Coronary artery (tissue), 2 donors: ENCODE measurements at regions not wholly inside any gene's neighbourhood (a gene's known extent, or its start where the extent isn't known, plus 50 kb on each side); places are given as distances from the start of the nearest gene placed in this dataset.

Experiments used
- DNase-seq: peaks from one replicate; pipeline ENCODE4 v3.0.0-alpha.2; 2017; ENCODE audit warnings: low spot score
- H3K27ac ChIP-seq, 2 donors: fragments of 200-600 bp; sonication (generic); one replicate each; pipeline ENCODE4 v1.5.1; 2016 to 2019
- H3K4me3 ChIP-seq: fragments of 200-600 bp; sonication (generic); 2 replicates; pipeline ENCODE4 v1.5.1; 2016; ENCODE audit warnings: mild to moderate bottlenecking, moderate library complexity
- CTCF ChIP-seq: fragments of 200-600 bp; sonication (generic); IDR thresholded peaks from one replicate; pipeline ENCODE4 v1.5.1; 2019; ENCODE audit warnings: antibody characterized with exemption

- DNase-seq = no peak
- no peak overlapping the region for H3K27ac ChIP-seq
- H3K4me3 ChIP-seq = no peak overlapping the region
- no peak for TF ChIP-seq CTCF
These were observed 69.7 kb upstream of the ARNT2 start for GRCh38 chr15:80334521-80334920.

GRCh38 chr15:80339601-80340000, 64.6 kb upstream of the ARNT2 start:
- no peak for TF ChIP-seq CTCF
- Histone ChIP-seq H3K27ac (no peak overlapping the region), H3K4me3 (no peak overlapping the region)
- no peak for DNase-seq

- TF ChIP-seq CTCF = no peak
- Histone ChIP-seq H3K4me3 (no peak overlapping the region), H3K27ac (no peak overlapping the region)
- DNase-seq = no peak
These were observed 62.0 kb upstream of the ARNT2 start for GRCh38 chr15:80342148-80342547.

GRCh38 chr15:80343554-80343992, 60.6 kb upstream of the ARNT2 start:
- Histone ChIP-seq H3K4me3 (no peak overlapping the region), H3K27ac (no peak overlapping the region)
- DNase-seq = no peak
- TF ChIP-seq CTCF = no peak

GRCh38 chr15:80350941-80351610, 53.1 kb upstream of the ARNT2 start:
- DNase-seq = no peak
- Histone ChIP-seq H3K27ac (no peak overlapping the region), H3K4me3 (no peak overlapping the region)
- TF ChIP-seq CTCF = no peak
